Upper lobe of left lung (tissue), 4 donors: ENCODE measurements at regions not wholly inside any gene's neighbourhood (a gene's known extent, or its start where the extent isn't known, plus 50 kb on each side); places are given as distances from the start of the nearest gene placed in this dataset.

Experiments
- EP300 ChIP-seq, 4 donors: sonication (generic); formaldehyde crosslinking; IDR thresholded peaks; one replicate each; pipeline ENCODE4 v1.5.1; 2017; ENCODE audit warnings: antibody characterized with exemption in 4 of 4, control low read depth in 2 of 4
- POLR2A ChIP-seq, 4 donors: fragments of 450-650 bp; IDR thresholded peaks; one replicate each; pipeline ENCODE4 v1.5.1; 2016 to 2017; ENCODE audit warnings: antibody characterized with exemption in 4 of 4, mild to moderate bottlenecking in 2 of 4
- POLR2AphosphoS5 ChIP-seq, 2 donors: sonication (generic); formaldehyde crosslinking; IDR thresholded peaks; one replicate each; pipeline ENCODE4 v1.5.1; 2017; ENCODE audit warnings: antibody characterized with exemption in 2 of 2
- TF ChIP-seq, protein P1 (sequence below), 6 experiments: fragments of 450-650 bp in 4 of 6; fragments of 200-600 bp in 2 of 6; sonication (generic) in 2 of 6; IDR thresholded peaks; one replicate each; pipeline ENCODE4 v1.5.1; 2016 to 2019; ENCODE audit warnings: antibody characterized with exemption in 6 of 6

DNA sequence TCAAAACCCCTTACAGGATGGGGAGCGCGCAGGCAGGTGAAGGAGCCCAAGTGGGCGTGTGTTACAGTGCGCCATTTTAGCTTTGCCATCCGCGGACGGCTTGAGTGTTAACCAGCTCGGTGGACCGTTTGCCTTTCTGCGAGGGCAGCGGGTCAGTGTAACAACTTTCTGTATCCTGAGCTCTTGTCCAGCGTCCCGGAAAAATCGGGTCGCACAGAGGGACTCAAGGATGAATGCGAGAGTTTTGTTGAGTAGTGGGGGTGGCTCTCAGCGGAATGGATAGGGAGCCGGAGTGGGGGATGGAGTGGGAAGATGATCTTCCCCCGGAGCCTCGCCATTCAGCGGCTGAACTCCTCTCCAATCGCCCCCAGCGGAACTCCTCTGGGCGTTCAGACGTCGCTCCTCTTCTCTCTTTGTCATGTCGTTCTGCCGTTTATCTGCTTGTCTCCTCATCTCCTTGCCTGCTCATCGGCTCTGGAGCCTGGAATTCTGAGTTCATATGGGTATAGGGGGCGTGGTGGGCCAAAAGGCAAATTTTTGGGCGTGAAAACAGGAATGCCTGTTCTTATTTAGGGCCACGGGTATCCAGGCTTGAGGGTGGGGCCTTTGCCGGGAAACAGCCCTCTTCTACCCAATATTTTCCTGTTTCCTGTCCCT is 295.4 kb downstream of the CTH start:
- TF ChIP-seq, protein P1, sequence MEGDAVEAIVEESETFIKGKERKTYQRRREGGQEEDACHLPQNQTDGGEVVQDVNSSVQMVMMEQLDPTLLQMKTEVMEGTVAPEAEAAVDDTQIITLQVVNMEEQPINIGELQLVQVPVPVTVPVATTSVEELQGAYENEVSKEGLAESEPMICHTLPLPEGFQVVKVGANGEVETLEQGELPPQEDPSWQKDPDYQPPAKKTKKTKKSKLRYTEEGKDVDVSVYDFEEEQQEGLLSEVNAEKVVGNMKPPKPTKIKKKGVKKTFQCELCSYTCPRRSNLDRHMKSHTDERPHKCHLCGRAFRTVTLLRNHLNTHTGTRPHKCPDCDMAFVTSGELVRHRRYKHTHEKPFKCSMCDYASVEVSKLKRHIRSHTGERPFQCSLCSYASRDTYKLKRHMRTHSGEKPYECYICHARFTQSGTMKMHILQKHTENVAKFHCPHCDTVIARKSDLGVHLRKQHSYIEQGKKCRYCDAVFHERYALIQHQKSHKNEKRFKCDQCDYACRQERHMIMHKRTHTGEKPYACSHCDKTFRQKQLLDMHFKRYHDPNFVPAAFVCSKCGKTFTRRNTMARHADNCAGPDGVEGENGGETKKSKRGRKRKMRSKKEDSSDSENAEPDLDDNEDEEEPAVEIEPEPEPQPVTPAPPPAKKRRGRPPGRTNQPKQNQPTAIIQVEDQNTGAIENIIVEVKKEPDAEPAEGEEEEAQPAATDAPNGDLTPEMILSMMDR (IDR thresholded peaks at IDR 0.05) = no peak
- TF ChIP-seq POLR2AphosphoS5 (IDR thresholded peaks at IDR 0.05) = no peak
- TF ChIP-seq POLR2A (IDR thresholded peaks at IDR 0.05) = no peak
- TF ChIP-seq EP300 (IDR thresholded peaks at IDR 0.05) = no peak
